ENCODE measurements at regions not wholly inside any gene's neighbourhood (a gene's known extent, or its start where the extent isn't known, plus 50 kb on each side); places are given as distances from the start of the nearest gene placed in this dataset.
"Not testable (repeated sequence)": the region's sequence is repeated elsewhere in the genome, so short reads cannot be mapped to it uniquely, and the experiment has no call there.

GRCh38 chr10:90032519-90032918 is 331.1 kb downstream of the KIF20B start:
- ChIA-PET CTCF (no interaction called here), POLR2A (no interaction called here)
- H3K9me3 Mint-ChIP-seq = peaks cover 2% of the 10 kb centered on the region
- no peaks in the 10 kb centered on the region for H3K4me1 Mint-ChIP-seq
- H3K27ac Mint-ChIP-seq = no peak overlapping the region
- no peak overlapping the region for H3K4me3 Mint-ChIP-seq
- DNase-seq = no peak
- no peaks in the 10 kb centered on the region for H3K36me3 Mint-ChIP-seq (ENCODE audit: low read depth)
- H3K27me3 Mint-ChIP-seq = no peaks in the 10 kb centered on the region

GRCh38 chr10:90034862-90035261 is 333.5 kb downstream of the KIF20B start:
- H3K4me1 Mint-ChIP-seq, CTCF ChIA-PET: not testable (repeated sequence)

GRCh38 chr10:90041585-90041984 is 340.2 kb downstream of the KIF20B start:
- Mint-ChIP-seq H3K4me3 (no peak overlapping the region), H3K9me3 (no peaks in the 10 kb centered on the region), H3K4me1 (no peaks in the 10 kb centered on the region), H3K36me3 (ENCODE audit: low read depth) (no peaks in the 10 kb centered on the region), H3K27me3 (no peaks in the 10 kb centered on the region), H3K27ac (no peak overlapping the region)
- no peak for DNase-seq
- ChIA-PET POLR2A (no interaction called here), CTCF (no interaction called here)

More at GRCh38 chr10:90034862-90035261, 333.5 kb downstream of the KIF20B start:
- H3K36me3 Mint-ChIP-seq (ENCODE audit: low read depth); H3K9me3 Mint-ChIP-seq; DNase-seq; POLR2A ChIA-PET; H3K27me3 Mint-ChIP-seq; H3K4me3 Mint-ChIP-seq; H3K27ac Mint-ChIP-seq: not testable (repeated sequence)

- CTCF ChIA-PET = no interaction called here
- no peaks in the 10 kb centered on the region for H3K27me3 Mint-ChIP-seq
- no peaks in the 10 kb centered on the region for H3K4me1 Mint-ChIP-seq
- H3K36me3 Mint-ChIP-seq (ENCODE audit: low read depth) = no peaks in the 10 kb centered on the region
- no peak overlapping the region for H3K4me3 Mint-ChIP-seq
- H3K9me3 Mint-ChIP-seq = no peaks in the 10 kb centered on the region
- no peak for DNase-seq
- POLR2A ChIA-PET = no interaction called here
- H3K27ac Mint-ChIP-seq = no peak overlapping the region
These were observed 340.7 kb downstream of the KIF20B start for GRCh38 chr10:90042075-90042474.

- DNase-seq = no peak
- ChIA-PET CTCF (no interaction called here), POLR2A (no interaction called here)
- Mint-ChIP-seq H3K27ac (no peak overlapping the region), H3K4me1 (peaks cover 3% of the 10 kb centered on the region), H3K36me3 (ENCODE audit: low read depth) (no peaks in the 10 kb centered on the region), H3K27me3 (no peaks in the 10 kb centered on the region), H3K9me3 (no peaks in the 10 kb centered on the region), H3K4me3 (no peak overlapping the region)
These were observed 345.9 kb downstream of the KIF20B start for GRCh38 chr10:90047243-90047729.

- Mint-ChIP-seq H3K4me3 (no peak overlapping the region), H3K27me3 (no peaks in the 10 kb centered on the region), H3K27ac (no peak overlapping the region), H3K9me3 (no peaks in the 10 kb centered on the region), H3K36me3 (ENCODE audit: low read depth) (no peaks in the 10 kb centered on the region), H3K4me1 (peaks cover 3% of the 10 kb centered on the region)
- ChIA-PET CTCF (no interaction called here), POLR2A (no interaction called here)
- no peak for DNase-seq
These were observed 349.7 kb downstream of the KIF20B start for GRCh38 chr10:90051053-90051452.

GRCh38 chr10:90051474-90051873 is 350.1 kb downstream of the KIF20B start:
- no peaks in the 10 kb centered on the region for H3K9me3 Mint-ChIP-seq
- no peak for DNase-seq
- peaks cover 3% of the 10 kb centered on the region for H3K4me1 Mint-ChIP-seq
- no peaks in the 10 kb centered on the region for H3K27me3 Mint-ChIP-seq
- CTCF ChIA-PET = no interaction called here
- no peak overlapping the region for H3K4me3 Mint-ChIP-seq
- no peak overlapping the region for H3K27ac Mint-ChIP-seq
- POLR2A ChIA-PET = no interaction called here
- no peaks in the 10 kb centered on the region for H3K36me3 Mint-ChIP-seq (ENCODE audit: low read depth)

- Mint-ChIP-seq H3K27me3 (peaks cover 2% of the 10 kb centered on the region), H3K36me3 (ENCODE audit: low read depth) (no peaks in the 10 kb centered on the region), H3K27ac (no peak overlapping the region), H3K9me3 (no peaks in the 10 kb centered on the region), H3K4me3 (no peak overlapping the region), H3K4me1 (no peaks in the 10 kb centered on the region)
- DNase-seq = no peak
- CTCF ChIA-PET = no interaction called here
- POLR2A ChIA-PET = no interaction called here
These were observed 361.4 kb downstream of the KIF20B start for GRCh38 chr10:90062786-90063185.

- ChIA-PET POLR2A (no interaction called here), CTCF (no interaction called here)
- H3K4me1 Mint-ChIP-seq = no peaks in the 10 kb centered on the region
- no peak overlapping the region for H3K27ac Mint-ChIP-seq
- no peak for DNase-seq
- H3K9me3 Mint-ChIP-seq = no peaks in the 10 kb centered on the region
- H3K27me3 Mint-ChIP-seq = no peaks in the 10 kb centered on the region
- no peak overlapping the region for H3K4me3 Mint-ChIP-seq
- no peaks in the 10 kb centered on the region for H3K36me3 Mint-ChIP-seq (ENCODE audit: low read depth)
These were observed 362.9 kb downstream of the KIF20B start for GRCh38 chr10:90064295-90064694.

GRCh38 chr10:90066435-90066834 is 365.0 kb downstream of the KIF20B start:
- Mint-ChIP-seq H3K9me3 (no peaks in the 10 kb centered on the region), H3K27ac (no peak overlapping the region), H3K36me3 (ENCODE audit: low read depth) (no peaks in the 10 kb centered on the region), H3K27me3 (no peaks in the 10 kb centered on the region), H3K4me1 (no peaks in the 10 kb centered on the region), H3K4me3 (no peak overlapping the region)
- ChIA-PET POLR2A (no interaction called here), CTCF (no interaction called here)
- DNase-seq = no peak

GRCh38 chr10:90075995-90076394 is 374.6 kb downstream of the KIF20B start:
- Mint-ChIP-seq H3K27me3 (peaks cover 4% of the 10 kb centered on the region), H3K36me3 (ENCODE audit: low read depth) (no peaks in the 10 kb centered on the region), H3K27ac (no peak overlapping the region), H3K4me3 (no peak overlapping the region), H3K4me1 (no peaks in the 10 kb centered on the region), H3K9me3 (no peaks in the 10 kb centered on the region)
- CTCF ChIA-PET = no interaction called here
- DNase-seq = no peak
- POLR2A ChIA-PET = no interaction called here

- no peak overlapping the region for H3K4me3 Mint-ChIP-seq
- no peaks in the 10 kb centered on the region for H3K9me3 Mint-ChIP-seq
- ChIA-PET POLR2A (no interaction called here), CTCF (no interaction called here)
- H3K4me1 Mint-ChIP-seq = no peaks in the 10 kb centered on the region
- DNase-seq = no peak
- H3K27me3 Mint-ChIP-seq = peaks cover 4% of the 10 kb centered on the region
- no peaks in the 10 kb centered on the region for H3K36me3 Mint-ChIP-seq (ENCODE audit: low read depth)
- no peak overlapping the region for H3K27ac Mint-ChIP-seq
These were observed 378.4 kb downstream of the KIF20B start for GRCh38 chr10:90079819-90080218.

- H3K27ac Mint-ChIP-seq, POLR2A ChIA-PET, H3K4me1 Mint-ChIP-seq: not testable (repeated sequence)
These were observed 385.3 kb downstream of the KIF20B start for GRCh38 chr10:90086606-90087190.

GRCh38 chr10:90087197-90088023 is 386.0 kb downstream of the KIF20B start:
- Mint-ChIP-seq H3K27me3 (peaks cover 2% of the 10 kb centered on the region), H3K4me3 (no peak overlapping the region), H3K9me3 (no peaks in the 10 kb centered on the region), H3K4me1 (peaks cover 3% of the 10 kb centered on the region), H3K27ac (no peak overlapping the region), H3K36me3 (ENCODE audit: low read depth) (no peaks in the 10 kb centered on the region)
- DNase-seq = no peak
- POLR2A ChIA-PET = no interaction called here
- CTCF ChIA-PET = interaction anchor here (1.0 kb wide), 1 partner anchor 20 kb away, joined by 7 read pairs; no protein-coding TSS in a partner anchor

More at GRCh38 chr10:90086606-90087190, 385.3 kb downstream of the KIF20B start:
- not testable (repeated sequence) for H3K27me3 Mint-ChIP-seq; H3K9me3 Mint-ChIP-seq; DNase-seq; H3K4me3 Mint-ChIP-seq; H3K36me3 Mint-ChIP-seq (ENCODE audit: low read depth)
- CTCF ChIA-PET = interaction anchor here (1.0 kb wide), 1 partner anchor 19 kb away, joined by 7 read pairs; no protein-coding TSS in a partner anchor

Data from activated CD4-positive, alpha-beta memory T cell treated with anti-CD3 and anti-CD28 coated beads, Interleukin-2, amount 10 ng/mL, durations not matched to agents 7 days and 5 days (primary cell).